HUDEP-2 (cell line): ENCODE measurements at regions not wholly inside any gene's neighbourhood (a gene's known extent, or its start where the extent isn't known, plus 50 kb on each side); places are given as distances from the start of the nearest gene placed in this dataset.
A peak's percentile ranks its signal among the peaks of the same experiment; 100 is the strongest.

Experiments used
- DNase-seq, 76 experiments: peaks; one replicate each; lab custom pipeline; 2025; ENCODE audit not compliant: unreplicated experiment in 76 of 76; lab: John Stamatoyannopoulos, UW

DNA sequence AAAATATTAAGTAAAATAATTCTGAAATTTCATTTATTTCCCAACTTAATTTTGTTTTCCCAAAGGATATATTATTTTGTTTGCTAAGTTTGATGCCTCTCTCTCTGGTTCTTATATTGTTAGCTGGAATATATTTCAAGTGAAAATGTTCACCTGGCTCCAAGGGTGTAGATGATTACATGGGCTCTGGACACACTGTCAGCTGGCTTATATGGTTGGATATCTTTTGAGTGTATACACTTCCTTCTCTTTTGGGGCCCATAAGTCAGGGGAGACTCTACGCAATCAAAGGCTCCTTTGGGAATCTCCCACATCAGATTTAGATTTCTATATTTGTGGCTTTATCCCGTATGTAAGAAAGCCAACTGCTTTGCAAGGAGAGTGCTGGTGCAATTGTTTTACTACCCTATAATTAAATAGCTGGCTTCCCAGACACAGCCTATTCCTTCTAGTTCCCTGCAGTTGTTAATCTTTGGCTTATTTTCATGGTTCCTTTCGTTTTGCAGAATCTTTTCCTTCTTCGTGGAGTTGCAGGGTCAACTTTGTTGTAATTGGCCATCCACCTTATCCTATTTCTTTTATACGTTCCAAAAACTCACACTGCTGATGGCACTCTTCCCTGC is 225.7 kb downstream of the DPH6 start:
- DNase-seq: no peak

GRCh38 chr15:35319354-35319753 is 226.6 kb downstream of the DPH6 start:
- DNase-seq: no peak

DNA sequence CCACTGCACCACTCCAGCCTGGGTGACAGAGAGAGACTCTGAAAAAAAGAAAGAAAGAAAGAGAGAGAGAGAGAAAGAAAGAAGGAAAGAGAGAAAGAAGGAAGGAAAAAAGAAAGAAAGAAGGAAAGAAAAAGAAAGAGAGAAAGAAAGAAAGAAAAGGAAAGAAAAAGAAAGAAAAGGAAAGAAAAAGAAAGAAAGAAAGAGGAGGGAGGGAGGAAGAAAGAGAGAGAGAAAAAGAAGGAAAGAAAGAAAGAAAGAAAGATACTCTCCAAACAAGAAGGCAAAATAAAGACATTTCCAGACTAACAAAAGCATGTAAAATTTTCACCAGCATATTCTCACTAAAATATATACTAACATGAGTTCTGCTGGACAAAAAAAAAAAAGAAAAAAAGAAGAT is 228.7 kb downstream of the DPH6 start:
- no peak for DNase-seq

DNA sequence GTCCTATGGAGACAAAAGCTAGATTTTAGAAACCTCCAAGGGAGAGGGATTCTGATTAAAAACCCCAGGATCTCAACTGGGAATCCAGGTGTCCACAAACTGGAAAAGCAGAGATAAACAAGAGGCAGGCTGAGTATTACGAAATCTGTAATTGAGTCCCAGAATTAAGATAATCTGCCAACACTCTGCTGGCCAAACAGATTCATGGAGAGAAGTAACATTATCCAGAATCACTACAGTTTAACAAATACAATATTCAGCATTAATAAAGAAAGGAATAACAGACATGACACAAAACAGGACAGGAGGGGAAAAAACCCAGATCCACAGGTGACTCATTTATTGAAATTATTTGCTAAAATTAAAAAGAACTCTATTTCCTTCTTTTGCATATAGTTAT is 227.2 kb upstream of the NANOGP8 start:
- no peak for DNase-seq

GRCh38 chr15:35311615-35312014 is 226.5 kb upstream of the NANOGP8 start:
- no peak for DNase-seq

DNA sequence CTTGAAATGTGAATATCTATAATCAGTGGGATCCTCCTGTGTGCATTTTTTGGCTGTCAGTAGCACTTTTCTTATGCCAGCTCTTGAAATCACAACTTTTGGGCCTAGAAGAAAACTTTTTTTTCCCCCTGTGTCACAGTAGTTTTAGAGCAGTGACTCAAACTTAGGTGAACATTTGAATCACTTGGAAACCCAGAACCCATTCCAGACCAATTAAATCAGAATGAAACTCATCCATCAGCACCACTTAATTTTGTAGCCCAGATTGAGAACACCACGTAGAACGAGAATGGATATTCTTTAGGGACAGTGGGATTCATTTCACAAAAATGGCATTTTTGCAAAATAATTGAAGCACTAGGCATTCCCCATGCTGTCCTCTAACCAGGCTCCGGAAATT is 224.8 kb upstream of the NANOGP8 start:
- DNase-seq: no peak

GRCh38 chr15:35308802-35309201 is 223.7 kb upstream of the NANOGP8 start:
- no peak for DNase-seq

- DNase-seq: no peak
These were observed 222.6 kb upstream of the NANOGP8 start for GRCh38 chr15:35307676-35308075.

- DNase-seq: no peak
These were observed 221.9 kb upstream of the NANOGP8 start for GRCh38 chr15:35307026-35307425.

- DNase-seq: peak in 1 of 76 experiments; percentile 7
These were observed 221.4 kb upstream of the NANOGP8 start for GRCh38 chr15:35306361-35306981.

DNA sequence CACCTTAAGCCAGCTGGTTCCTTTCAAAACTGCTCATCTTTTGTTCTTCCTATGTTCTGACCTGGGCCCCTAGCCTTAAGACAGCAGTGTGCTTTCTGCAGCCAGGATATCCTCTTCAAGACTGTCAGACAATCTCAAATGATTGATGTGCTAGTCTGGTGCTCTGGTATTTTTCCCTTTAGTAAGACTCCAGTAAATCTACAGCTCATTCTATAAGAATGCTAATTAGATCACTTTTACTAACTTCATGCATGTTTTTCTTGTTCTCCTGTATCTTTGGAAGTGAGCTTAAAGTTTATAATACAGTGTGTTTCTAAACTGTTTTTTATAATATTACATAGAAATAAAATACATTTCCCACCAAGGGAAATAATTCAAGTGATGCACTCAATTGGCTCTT is 220.9 kb upstream of the NANOGP8 start:
- DNase-seq: no peak

DNA sequence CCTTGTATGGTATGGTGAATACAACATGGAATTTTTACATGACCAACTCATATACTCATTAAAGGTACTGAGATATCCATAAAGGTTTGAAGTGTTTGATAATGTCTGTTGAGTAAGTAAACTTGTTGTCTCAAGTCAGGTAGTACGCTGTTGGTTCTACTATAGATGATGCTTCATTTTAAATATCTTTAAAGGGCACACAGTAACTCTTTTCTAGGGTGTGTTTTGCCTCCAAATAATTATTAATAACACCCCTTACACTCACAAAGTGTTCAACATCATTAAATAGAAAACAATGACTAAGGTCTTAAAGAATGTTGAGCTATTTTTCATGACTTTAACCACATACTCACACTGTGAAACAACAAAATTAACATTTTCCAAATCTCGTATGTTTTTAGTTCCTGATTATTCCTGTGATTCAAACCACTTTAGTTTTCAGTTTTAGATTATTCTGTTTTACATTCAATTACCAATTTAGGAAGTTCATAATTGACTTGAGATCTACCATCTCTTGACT is 220.0 kb upstream of the NANOGP8 start:
- no peak for DNase-seq

GRCh38 chr15:35304389-35304788 is 219.3 kb upstream of the NANOGP8 start:
- DNase-seq: no peak

DNA sequence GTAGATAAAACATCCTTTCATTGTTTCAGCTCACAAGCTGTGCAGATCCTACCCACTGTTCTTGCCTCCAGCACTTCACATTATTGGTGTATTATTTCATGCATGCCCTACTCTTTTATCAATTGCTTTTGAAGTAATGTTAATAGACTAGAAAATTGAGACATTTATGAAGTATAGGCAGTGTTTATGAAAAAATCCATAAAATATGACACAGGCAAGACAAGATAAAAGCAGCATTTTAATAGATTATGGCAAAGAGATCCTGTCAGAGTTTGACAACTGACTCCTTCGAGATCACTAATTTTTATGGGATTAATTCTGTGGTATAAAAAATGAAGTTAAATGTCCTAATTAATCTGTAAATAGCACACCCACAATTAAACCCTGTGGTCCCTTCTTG is 217.2 kb upstream of the NANOGP8 start:
- DNase-seq: no peak

DNA sequence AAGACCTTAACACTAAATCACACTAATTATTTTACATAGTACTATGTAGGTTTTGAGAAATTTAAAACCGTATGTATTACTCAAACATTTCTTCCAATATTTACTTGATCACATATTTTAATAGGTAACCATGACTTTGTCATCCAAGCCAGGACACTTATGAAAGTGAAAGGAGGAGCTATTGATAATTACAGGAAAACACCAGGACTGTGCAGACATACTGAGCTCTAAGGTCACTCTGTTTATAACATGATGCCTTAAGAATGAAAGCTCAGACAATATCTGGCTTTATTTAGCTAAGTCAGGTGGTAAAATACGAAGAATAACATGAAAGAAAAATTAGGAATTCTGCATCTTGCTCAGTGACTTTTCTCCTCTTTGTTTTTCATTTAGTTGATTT is 216.0 kb upstream of the NANOGP8 start:
- no peak for DNase-seq

- DNase-seq: no peak
These were observed 214.1 kb upstream of the NANOGP8 start for GRCh38 chr15:35299059-35299735.

DNA sequence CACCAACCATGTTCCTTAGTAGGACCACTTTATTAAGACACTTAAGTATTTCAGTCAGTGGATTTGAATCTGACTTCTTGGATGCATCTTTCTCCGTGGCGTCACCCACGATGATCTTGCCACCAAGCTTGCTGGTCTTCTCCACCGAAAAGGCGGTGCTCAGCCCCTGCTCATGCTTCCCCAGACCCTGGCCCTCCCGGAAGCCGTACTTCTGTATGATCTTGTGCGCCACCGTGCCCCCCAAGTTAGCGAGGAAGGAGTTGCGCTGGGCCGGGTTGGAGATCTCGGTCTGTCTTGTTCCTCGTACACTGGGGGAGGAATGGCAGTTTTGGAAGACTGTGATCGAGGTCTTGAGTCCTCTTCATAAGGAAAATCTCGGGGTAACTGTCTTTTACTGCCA is 213.4 kb upstream of the NANOGP8 start:
- DNase-seq: no peak

DNA sequence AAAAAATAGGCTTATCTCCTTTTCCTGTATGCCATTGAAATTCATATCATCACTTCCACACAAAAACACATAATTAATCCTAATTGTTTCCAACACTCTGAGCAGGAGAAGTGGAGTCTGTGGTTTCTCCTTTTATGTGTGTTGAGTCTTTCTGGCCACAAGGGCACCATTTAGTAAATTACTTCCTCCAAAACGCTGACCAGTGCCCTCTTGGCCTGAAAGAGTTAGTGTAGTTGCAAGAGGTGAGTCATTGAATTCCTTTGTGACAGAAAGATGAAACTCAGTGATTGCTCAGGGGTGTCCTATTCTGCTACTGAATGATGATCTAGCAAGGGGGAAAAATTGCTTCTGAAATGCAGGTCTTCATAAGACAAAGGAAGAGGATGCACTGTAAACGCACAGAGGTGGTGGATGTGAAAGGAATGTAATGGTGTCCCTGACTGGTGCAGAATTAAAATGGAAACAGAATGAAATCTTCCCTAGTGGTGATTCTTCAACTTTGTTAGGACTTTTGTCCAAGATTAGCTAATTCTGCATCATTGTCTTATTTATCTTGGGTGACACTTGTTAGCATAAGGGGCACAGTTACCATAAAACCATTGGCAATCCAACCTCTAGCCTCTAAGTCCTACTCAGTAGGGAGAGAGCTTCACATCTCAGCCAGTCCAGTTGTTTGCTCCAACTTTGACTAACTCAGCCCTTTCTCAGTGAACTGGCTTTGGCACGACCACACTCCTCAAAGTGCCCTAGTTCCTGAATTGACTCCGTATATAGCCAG is 208.4 kb upstream of the NANOGP8 start:
- no peak for DNase-seq

- DNase-seq: no peak
These were observed 205.2 kb upstream of the NANOGP8 start for GRCh38 chr15:35290301-35290721.

GRCh38 chr15:35289024-35289617 is 204.0 kb upstream of the NANOGP8 start:
- peak in 16 of 76 experiments; percentile 3 to 35 (median 18) for DNase-seq

DNA sequence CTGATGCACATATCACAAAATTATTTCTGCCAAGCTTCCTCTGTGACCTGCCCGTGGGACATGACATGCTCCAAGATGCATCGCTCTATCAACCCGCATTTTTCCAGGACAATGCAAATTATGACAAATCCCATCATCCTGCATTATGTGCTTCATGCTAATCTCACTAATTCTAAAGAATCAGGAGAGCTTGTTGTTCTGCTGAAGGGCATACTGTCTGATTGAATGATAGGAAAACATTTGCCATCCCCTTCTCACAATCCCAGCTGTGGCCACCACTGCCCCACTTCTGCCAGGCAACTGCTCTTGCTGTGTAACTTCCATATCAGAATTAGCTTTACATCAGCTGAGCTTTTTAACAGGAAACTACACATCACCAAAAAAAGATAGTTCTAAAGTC is 203.5 kb upstream of the NANOGP8 start:
- DNase-seq: no peak
